ENCODE measurements at regions not wholly inside any gene's neighbourhood (a gene's known extent, or its start where the extent isn't known, plus 50 kb on each side); places are given as distances from the start of the nearest gene placed in this dataset.

GRCh38 chr2:160632084-160632975 lies 138.7 kb upstream of the RBMS1 start:
- peaks cover 42% of the 10 kb centered on the region for H3K4me1 Mint-ChIP-seq
- no peak overlapping the region for H3K4me3 Mint-ChIP-seq
- peaks cover 17% of the 10 kb centered on the region for H3K9me3 Mint-ChIP-seq
- no peak for DNase-seq (ENCODE audit: low spot score in 2 of 2, unreplicated experiment in 2 of 2)
- TF ChIP-seq CTCF (IDR thresholded peaks at IDR 0.05; ENCODE audit: unreplicated experiment) = no peak
- no peaks in the 10 kb centered on the region for H3K27me3 Mint-ChIP-seq (ENCODE audit: low read depth)
- peaks cover 2% of the 10 kb centered on the region for H3K36me3 Mint-ChIP-seq
- H3K27ac Mint-ChIP-seq = no peak overlapping the region

- DNase-seq (ENCODE audit: low spot score in 2 of 2, unreplicated experiment in 2 of 2) = no peak
- Mint-ChIP-seq H3K27ac (no peak overlapping the region), H3K4me1 (peaks cover 32% of the 10 kb centered on the region), H3K36me3 (peaks cover 7% of the 10 kb centered on the region), H3K4me3 (no peak overlapping the region), H3K9me3 (peaks cover 29% of the 10 kb centered on the region), H3K27me3 (ENCODE audit: low read depth) (no peaks in the 10 kb centered on the region)
- no peak for TF ChIP-seq CTCF (IDR thresholded peaks at IDR 0.05; ENCODE audit: unreplicated experiment)
These were observed 140.8 kb upstream of the RBMS1 start for GRCh38 chr2:160634436-160634835.

- peaks cover 14% of the 10 kb centered on the region for H3K36me3 Mint-ChIP-seq
- no peak for TF ChIP-seq CTCF (IDR thresholded peaks at IDR 0.05; ENCODE audit: unreplicated experiment)
- H3K27me3 Mint-ChIP-seq (ENCODE audit: low read depth) = no peaks in the 10 kb centered on the region
- no peak for DNase-seq (ENCODE audit: low spot score in 2 of 2, unreplicated experiment in 2 of 2)
- H3K4me1 Mint-ChIP-seq = peaks cover 30% of the 10 kb centered on the region
- H3K9me3 Mint-ChIP-seq = peaks cover 36% of the 10 kb centered on the region
- H3K4me3 Mint-ChIP-seq = no peak overlapping the region
- no peak overlapping the region for H3K27ac Mint-ChIP-seq
These were observed 141.9 kb upstream of the RBMS1 start for GRCh38 chr2:160635488-160635887.

- H3K27ac Mint-ChIP-seq = no peak overlapping the region
- H3K27me3 Mint-ChIP-seq (ENCODE audit: low read depth) = no peaks in the 10 kb centered on the region
- peaks cover 47% of the 10 kb centered on the region for H3K9me3 Mint-ChIP-seq
- H3K4me3 Mint-ChIP-seq = no peak overlapping the region
- DNase-seq (ENCODE audit: low spot score in 2 of 2, unreplicated experiment in 2 of 2) = no peak
- no peak for TF ChIP-seq CTCF (IDR thresholded peaks at IDR 0.05; ENCODE audit: unreplicated experiment)
- peaks cover 9% of the 10 kb centered on the region for H3K4me1 Mint-ChIP-seq
- H3K36me3 Mint-ChIP-seq = peaks cover 16% of the 10 kb centered on the region
These were observed 145.9 kb upstream of the RBMS1 start for GRCh38 chr2:160639472-160639871.

- Mint-ChIP-seq H3K9me3 (peaks cover 5% of the 10 kb centered on the region), H3K4me1 (peaks cover 40% of the 10 kb centered on the region), H3K27me3 (ENCODE audit: low read depth) (no peaks in the 10 kb centered on the region), H3K36me3 (no peaks in the 10 kb centered on the region), H3K27ac (no peak overlapping the region), H3K4me3 (no peak overlapping the region)
- no peak for DNase-seq (ENCODE audit: low spot score in 2 of 2, unreplicated experiment in 2 of 2)
- TF ChIP-seq CTCF (IDR thresholded peaks at IDR 0.05; ENCODE audit: unreplicated experiment) = no peak
These were observed 153.3 kb upstream of the RBMS1 start for GRCh38 chr2:160646684-160647444.
